ENCODE measurements at regions not wholly inside any gene's neighbourhood (a gene's known extent, or its start where the extent isn't known, plus 50 kb on each side); places are given as distances from the start of the nearest gene placed in this dataset.

GRCh38 chr3:148455098-148455497 is 242.6 kb upstream of the AGTR1 start:
- TF ChIP-seq EZH2 (IDR thresholded peaks at IDR 0.05; ENCODE audit: borderline replicate concordance, low read depth, low read length, poor library complexity, severe bottlenecking) (no peak), CTCF (conservative IDR thresholded peaks at IDR 0.05; ENCODE audit: low read depth, low read length) (no peak)

All from A673 (cell line).